GM04504 (cell line): ENCODE measurements at regions not wholly inside any gene's neighbourhood (a gene's known extent, or its start where the extent isn't known, plus 50 kb on each side); places are given as distances from the start of the nearest gene placed in this dataset.

Source experiments
- DNase-seq: peaks from one replicate; pipeline ENCODE4 v3.0.0-alpha.2; 2012; ENCODE audit warnings: low read depth

DNA sequence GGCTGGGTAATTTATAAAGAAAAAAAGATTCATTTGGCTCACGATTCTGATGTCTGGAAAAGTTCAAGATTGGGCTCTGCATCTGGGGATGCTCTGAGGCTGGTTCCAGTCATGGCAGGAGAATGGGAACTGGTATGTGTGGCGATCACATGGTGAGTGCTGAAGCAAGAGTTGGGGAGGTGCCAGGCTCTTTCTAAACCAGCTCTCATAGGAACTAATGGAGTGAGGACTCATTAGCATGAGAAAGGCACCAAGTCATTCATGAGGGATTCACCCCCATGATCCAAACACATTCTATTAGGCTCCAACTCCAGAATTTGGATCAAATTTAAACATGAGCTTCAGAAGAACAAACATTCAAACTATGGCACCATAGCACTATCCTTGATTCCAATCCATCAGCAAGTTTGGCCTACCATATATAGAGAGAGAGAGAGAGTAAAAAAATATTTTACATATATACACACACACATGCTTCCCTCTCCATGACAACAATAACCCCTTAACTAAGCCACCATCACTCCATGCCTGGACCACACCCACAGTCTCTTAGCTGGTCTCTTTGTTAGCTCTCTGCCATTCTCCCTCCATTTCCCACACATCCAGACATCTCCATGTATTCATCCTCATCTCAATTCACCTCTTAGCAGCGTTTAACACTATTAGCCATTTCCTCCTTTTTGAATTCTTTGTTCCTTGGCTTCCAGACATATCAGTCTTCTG lies 57.9 kb downstream of the NPY start:
- DNase-seq: no peak

DNA sequence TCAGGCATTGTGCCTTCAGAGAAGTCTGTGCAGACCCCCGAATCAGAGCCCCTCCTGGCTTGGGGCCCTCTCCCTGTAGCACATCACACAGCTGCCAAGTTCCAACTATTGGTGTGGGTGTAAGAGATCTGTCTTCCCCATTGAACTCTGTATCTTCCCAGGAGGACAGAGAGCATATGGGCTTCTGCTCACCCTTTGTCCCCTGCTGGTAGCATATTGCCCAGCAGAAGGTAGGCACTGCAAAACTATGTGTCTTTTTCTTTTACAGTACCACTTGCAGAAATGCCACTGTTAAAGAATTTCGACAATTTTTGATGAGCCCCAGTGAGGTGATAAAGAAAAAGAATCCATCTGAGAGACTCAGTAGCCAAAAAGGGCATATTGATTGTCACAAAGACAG lies 59.6 kb downstream of the NPY start:
- no peak for DNase-seq

GRCh38 chr7:24346129-24346528 lies 62.1 kb downstream of the NPY start:
- no peak for DNase-seq

GRCh38 chr7:24346716-24347115 lies 62.7 kb downstream of the NPY start:
- DNase-seq: no peak

DNA sequence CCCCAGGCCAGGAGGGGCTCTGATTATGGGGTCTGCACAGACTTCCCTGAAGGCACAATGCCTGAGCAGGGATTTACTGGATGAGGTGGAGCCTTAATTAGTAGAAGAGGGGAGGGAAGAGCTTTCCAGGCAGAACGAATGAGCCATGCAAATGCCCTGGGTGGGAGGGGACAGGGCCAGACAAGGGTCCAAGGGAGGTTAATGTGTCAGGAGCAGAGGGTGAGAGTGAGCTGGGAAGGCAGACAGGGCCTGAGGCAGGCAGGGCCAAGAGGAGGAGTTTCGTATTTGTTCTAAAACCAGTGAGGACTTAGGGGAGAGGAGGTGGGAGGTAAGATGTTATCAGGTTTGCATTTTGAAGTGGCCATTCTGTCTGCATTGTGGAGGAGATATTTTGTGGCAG lies 65.3 kb downstream of the NPY start:
- no peak for DNase-seq

- DNase-seq: no peak
These were observed 70.5 kb downstream of the NPY start for GRCh38 chr7:24354456-24354855.

- DNase-seq: no peak
These were observed 72.9 kb downstream of the NPY start for GRCh38 chr7:24356718-24357386.

DNA sequence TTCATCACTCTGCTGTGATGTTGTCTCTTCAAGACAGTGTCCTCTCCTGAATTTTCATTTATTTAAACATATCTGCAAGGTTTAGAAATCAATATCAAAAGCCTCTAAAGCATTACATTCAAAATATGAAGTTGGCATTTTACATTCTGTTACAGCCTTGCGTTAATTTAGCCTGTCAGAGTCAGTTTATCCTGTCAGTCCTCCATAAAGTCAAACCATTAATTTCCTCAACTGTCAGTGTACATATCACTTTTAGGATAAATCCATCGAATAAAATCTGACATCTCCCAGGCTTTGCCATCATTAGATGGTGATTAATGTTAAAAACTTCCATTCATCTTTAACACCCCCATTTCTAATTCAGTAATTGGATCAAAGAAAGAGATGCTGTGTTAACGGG lies 77.0 kb downstream of the NPY start:
- DNase-seq: no peak

- DNase-seq: no peak
These were observed 81.6 kb downstream of the NPY start for GRCh38 chr7:24365606-24366005.

GRCh38 chr7:24366876-24367275 lies 82.9 kb downstream of the NPY start:
- DNase-seq: no peak

- DNase-seq: no peak
These were observed 84.2 kb downstream of the NPY start for GRCh38 chr7:24368161-24368560.

DNA sequence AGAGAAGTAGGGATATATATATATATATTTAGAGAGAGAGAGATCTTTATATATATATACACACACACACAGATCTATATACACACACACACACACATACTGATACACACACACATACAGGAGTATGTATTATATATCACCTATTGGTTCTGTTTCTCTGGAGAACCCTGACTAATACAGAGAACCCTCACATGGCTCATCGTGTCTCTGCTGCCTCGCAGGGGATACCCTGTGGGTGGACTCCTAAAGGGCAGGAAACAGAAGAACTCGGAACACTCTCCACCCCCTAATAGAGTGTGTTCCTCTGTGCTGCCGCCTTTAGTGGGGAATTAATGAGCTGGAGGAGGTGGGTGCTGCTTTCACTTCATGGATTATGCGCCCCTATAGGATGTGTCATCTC lies 86.6 kb downstream of the NPY start:
- DNase-seq: no peak

- DNase-seq: no peak
These were observed 89.3 kb downstream of the NPY start for GRCh38 chr7:24372961-24373955.

DNA sequence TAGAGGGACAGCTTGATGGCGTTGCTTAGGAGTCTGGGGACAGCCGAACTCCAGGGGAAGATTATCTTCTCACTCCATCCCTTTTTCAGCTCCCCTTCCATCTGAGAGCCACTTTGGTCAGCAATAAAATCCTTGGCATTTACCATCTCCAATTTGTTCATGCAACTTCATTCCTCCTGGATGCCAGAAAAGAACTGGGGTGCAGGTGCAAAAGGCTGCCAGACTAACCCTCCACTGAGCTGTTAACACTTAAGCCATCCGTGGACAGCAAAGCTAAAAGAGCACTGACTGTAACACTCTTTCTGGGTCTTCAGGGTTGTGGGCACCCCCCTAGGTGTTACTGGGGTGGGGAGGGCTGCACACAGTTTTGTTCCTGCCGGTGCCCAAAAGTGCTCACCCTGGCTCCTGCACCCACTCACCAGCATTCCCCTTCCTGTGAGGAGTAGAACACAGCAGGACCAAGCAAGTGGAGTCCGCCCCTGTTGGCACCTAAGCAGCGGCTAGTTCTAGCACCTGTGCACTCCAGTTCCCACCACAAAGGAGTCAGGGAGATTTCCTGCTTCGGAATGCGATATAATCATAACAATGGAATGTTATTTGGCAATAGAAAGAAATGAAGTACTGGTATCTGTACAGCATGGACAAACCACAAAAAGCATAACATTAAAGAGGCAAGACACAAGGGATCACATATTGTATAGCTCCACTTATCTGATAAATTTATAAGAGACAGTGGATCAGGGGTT lies 95.1 kb downstream of the NPY start:
- DNase-seq: no peak

GRCh38 chr7:24381894-24382505 lies 98.0 kb downstream of the NPY start:
- no peak for DNase-seq

DNA sequence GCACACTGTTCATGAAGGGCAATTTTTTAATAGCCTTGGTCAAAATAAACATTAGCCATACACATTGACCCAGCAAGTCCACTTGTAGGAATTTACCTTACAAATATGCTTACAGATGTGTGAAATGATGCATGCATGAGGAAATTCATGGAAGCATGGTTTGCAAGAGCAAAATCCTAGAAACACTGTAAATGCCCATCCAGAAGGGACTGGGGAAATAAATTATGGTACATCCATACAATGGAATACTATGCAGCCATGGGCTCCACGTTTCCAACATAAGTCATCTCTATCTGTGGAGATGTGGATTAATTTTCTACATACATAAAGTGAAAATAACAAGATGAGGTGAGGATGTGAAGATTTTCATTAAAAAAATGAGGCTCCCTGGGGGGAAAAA lies 99.1 kb downstream of the NPY start:
- DNase-seq: no peak

DNA sequence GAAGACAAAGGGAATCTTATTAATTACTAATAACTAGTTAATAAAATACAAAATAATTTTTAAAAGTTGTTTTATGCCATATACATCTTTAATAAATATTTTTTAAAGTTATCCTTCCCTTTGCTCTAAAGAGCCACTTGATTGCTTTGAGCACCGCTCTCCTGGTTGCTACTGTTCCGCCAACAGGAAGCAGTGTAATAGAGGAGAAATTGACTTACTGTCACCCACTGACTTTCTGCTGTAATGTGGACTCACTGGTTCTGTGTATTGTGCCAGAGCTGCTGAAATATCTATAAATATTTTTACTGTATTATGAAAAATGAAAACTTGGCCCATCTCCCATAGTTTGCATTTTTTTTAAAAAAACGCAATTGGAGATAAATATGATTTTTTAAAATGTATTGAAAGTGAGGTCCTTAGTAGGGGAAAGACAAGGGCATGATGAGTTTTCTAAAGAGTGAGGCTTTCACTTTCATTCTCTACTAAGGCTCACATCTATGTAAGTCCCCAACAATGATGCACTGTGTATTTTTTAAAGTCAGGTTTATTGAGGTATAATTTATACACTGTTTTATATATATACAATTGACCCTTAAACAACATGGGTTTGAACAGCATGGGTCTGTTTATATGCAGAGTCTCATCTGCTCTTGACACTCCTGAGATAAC lies 100.5 kb downstream of the NPY start:
- DNase-seq: no peak

DNA sequence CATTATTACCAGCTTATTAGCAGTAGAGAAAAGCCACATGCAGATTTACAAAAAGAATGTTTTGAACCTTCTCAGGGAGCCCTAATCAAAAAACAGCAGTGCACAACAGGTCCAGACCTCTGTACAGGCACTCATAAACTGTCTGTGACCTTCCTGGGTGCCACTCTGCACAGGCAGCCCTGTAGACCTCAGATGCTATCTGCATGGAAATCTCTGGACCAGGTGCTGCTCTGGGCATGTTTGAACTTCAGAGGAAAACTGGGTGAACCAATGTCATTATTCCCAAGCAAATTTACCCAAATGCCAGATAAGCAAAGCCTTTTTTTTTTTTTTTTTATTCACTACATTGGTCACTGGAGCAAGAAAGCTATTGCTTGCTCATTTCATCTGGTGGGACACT lies 104.2 kb downstream of the NPY start:
- no peak for DNase-seq

DNA sequence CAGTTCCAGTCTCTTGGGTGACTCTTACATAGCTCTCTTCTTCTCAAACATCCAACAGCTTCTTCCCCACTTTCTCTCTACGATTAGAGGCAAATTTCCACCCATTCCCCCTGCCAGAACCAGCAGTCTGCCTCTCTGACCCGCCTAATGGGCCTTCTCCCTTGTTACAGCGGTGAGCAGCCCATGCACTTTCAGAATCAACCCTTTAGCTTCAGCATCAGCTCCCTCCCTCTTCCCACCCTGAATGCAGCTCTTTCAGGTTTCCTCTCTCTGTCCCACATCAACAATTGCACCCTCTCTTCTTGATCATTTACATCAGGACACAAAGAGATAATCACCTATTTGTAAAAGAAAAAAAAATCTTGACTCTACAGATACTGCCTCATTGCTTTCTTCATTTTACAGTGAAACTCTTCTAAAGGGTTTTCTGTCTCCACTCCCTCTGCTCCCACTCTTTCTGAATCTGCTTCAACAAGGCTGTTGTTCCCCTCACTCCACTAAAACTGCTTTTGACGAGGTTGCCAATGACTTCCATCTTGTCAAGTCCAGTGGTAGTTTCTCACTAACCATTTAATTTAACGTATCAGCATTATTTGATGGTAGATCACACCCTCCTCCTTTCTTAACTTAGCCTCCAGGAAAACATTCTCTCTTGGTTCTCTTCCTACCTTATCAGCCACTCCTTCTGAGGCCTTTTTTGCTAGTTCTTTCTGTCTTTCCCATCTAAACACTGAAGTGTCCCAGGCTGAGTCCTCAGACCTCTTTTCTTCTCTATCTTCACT lies 106.6 kb downstream of the NPY start:
- no peak for DNase-seq

DNA sequence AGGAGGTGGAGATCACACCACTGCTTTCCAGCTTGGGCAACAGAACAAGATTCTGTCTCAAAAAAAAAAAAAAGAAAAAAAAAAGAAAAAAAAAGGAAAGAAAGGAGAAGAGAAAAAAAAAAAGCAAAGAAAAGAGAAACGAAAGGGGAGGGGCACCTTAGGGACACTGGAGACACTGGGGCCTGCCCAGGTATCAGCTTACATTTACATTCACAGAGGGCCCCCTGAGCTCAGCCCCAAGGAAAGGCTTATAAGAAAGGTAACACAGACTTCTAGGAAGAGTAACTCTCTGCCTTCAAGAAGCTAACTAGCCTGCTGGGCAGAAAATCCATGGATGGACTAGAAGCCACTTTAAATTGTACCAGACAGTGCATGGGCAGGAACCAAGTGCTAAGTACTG lies 108.8 kb downstream of the NPY start:
- DNase-seq: no peak
